Spleen (tissue), 11 donors: ENCODE measurements at regions not wholly inside any gene's neighbourhood (a gene's known extent, or its start where the extent isn't known, plus 50 kb on each side); places are given as distances from the start of the nearest gene placed in this dataset.

Experiments used
- DNase-seq: peaks from one replicate; pipeline ENCODE4 v3.0.0-alpha.2; 2020
- H3K27ac ChIP-seq, 8 donors: fragments of 200-600 bp; sonication (generic) in 7 of 8; 1 replicate in 4 of 8; 2 replicates in 4 of 8; pipeline versions ENCODE4 v1.5.0 to v1.8.0; 2016 to 2021; ENCODE audit warnings: inconsistent platforms in 4 of 8, mild to moderate bottlenecking in 4 of 8, moderate library complexity in 1 of 8
- H3K27me3 ChIP-seq, 7 donors: fragments of 200-600 bp; sonication (generic) in 6 of 7; replicated peaks in 1 of 7; 1 replicate in 4 of 7; 2 replicates in 3 of 7; pipeline versions ENCODE4 v1.5.0 to v1.8.0; 2016 to 2021; ENCODE audit warnings: inconsistent platforms in 3 of 7, mild to moderate bottlenecking in 1 of 7
- H3K36me3 ChIP-seq, 6 donors: fragments of 200-600 bp; sonication (generic) in 5 of 6; 1 replicate in 4 of 6; 2 replicates in 2 of 6; pipeline versions ENCODE4 v1.5.0 to v1.8.0; 2016 to 2021; ENCODE audit warnings: inconsistent platforms in 2 of 6
- H3K4me1 ChIP-seq, 6 donors: fragments of 200-600 bp; sonication (generic) in 5 of 6; 1 replicate in 3 of 6; 2 replicates in 3 of 6; pipeline versions ENCODE4 v1.5.0 to v1.8.0; 2016 to 2021; ENCODE audit warnings: inconsistent platforms in 3 of 6
- H3K4me3 ChIP-seq, 8 donors: fragments of 200-600 bp; sonication (generic) in 7 of 8; 1 replicate in 4 of 8; 2 replicates in 4 of 8; pipeline versions ENCODE4 v1.5.0 to v1.8.0; 2016 to 2021; ENCODE audit warnings: inconsistent platforms in 4 of 8, mild to moderate bottlenecking in 4 of 8, moderate library complexity in 2 of 8
- H3K9me3 ChIP-seq, 8 donors: fragments of 200-600 bp; sonication (generic) in 7 of 8; 1 replicate in 4 of 8; 2 replicates in 4 of 8; pipeline versions ENCODE4 v1.5.0 to v1.8.0; 2016 to 2021; ENCODE audit warnings: inconsistent platforms in 4 of 8
- CTCF ChIP-seq, 11 experiments: fragments of 200-600 bp in 7 of 11; fragments of 450-650 bp in 4 of 11; sonication (generic) in 4 of 11; IDR thresholded peaks in 8 of 11; conservative IDR thresholded peaks in 3 of 11; 1 replicate in 7 of 11; 2 replicates in 4 of 11; pipeline versions ENCODE4 v1.4.0 to v1.8.0; 2016 to 2021; ENCODE audit warnings: antibody characterized with exemption in 11 of 11, inconsistent platforms in 4 of 11, mild to moderate bottlenecking in 1 of 11
- POLR2A ChIP-seq, 3 donors: fragments of 450-650 bp; IDR thresholded peaks; one replicate each; pipeline ENCODE4 v1.5.1; 2017; ENCODE audit warnings: antibody characterized with exemption in 3 of 3, mild to moderate bottlenecking in 1 of 3
- POLR2AphosphoS5 ChIP-seq, 3 donors: sonication (generic); formaldehyde crosslinking; IDR thresholded peaks; one replicate each; pipeline ENCODE4 v1.5.1; 2017; ENCODE audit warnings: antibody characterized with exemption in 3 of 3
- WGBS, 5 donors: extraction: QIAGEN DNeasy Blood & Tissue Kit in 3 of 5; methylation state at CpG; one replicate each; pipeline versions ENCODE4 v1.1.5 to v1.1.7; 2013 to 2018; 5-methylcytosine and 5-hydroxymethylcytosine counted together
- intact Hi-C: fragments of 100-400 bp; cut with DNase I; formaldehyde crosslinking; loops from one replicate; pipeline ENCODE4 v1.15.0; 2023; ENCODE audit warnings: low total_unique reads
- donor health status: healthy with polysubstance abuse.
- donor health status: DM: no; HTN: no; CAD: no; lungs with moderate emphysema.
- donor health status: DM: no; HTN: no; CAD: no.
- donor health status: Bipolar disorder and iron deficiency.
- donor health status: healthy.
- donor health status: DM: no; HTN: no; CAD: no.
- donor health status: DM: yes; HTN: yes; CAD: no.

- no peaks in the 10 kb centered on the region for H3K36me3 ChIP-seq
- H3K27me3 ChIP-seq: no peaks in the 10 kb centered on the region
- H3K4me3 ChIP-seq: no peak overlapping the region
- no peak overlapping the region for H3K27ac ChIP-seq
- DNase-seq: no peak
- TF ChIP-seq CTCF (IDR thresholded peaks at IDR 0.05 in 8 of 11, conservative IDR thresholded peaks at IDR 0.05 in 3 of 11): no peak
- no peak for TF ChIP-seq POLR2AphosphoS5 (IDR thresholded peaks at IDR 0.05)
- TF ChIP-seq POLR2A (IDR thresholded peaks at IDR 0.05): no peak
- H3K4me1 ChIP-seq: no peaks in the 10 kb centered on the region
- intact Hi-C loops: no loop called here
- peaks cover 0 to 8% (median 3%) of the 10 kb centered on the region in 8 donors for H3K9me3 ChIP-seq
Measured at GRCh38 chr1:99123936-99124335, 119.3 kb upstream of the PLPPR5 start.

- H3K4me3 ChIP-seq: no peak overlapping the region
- no peaks in the 10 kb centered on the region for H3K4me1 ChIP-seq
- no peak overlapping the region for H3K27ac ChIP-seq
- intact Hi-C loops: no loop called here
- H3K9me3 ChIP-seq: peaks cover 0 to 2% (median 0%) of the 10 kb centered on the region in 8 donors
- TF ChIP-seq POLR2A (IDR thresholded peaks at IDR 0.05) (no peak), CTCF (IDR thresholded peaks at IDR 0.05 in 8 of 11, conservative IDR thresholded peaks at IDR 0.05 in 3 of 11) (no peak), POLR2AphosphoS5 (IDR thresholded peaks at IDR 0.05) (no peak)
- no peaks in the 10 kb centered on the region for H3K27me3 ChIP-seq
- DNase-seq: no peak
- no peaks in the 10 kb centered on the region for H3K36me3 ChIP-seq
Measured at GRCh38 chr1:99131546-99131945, 126.9 kb upstream of the PLPPR5 start.

- WGBS, 5 donors: 49 to 71% (median 59%) methylated on average over 3 of the region's 3 CpGs
- Histone ChIP-seq H3K4me1 (no peaks in the 10 kb centered on the region), H3K27ac (no peak overlapping the region), H3K9me3 (peaks cover 0 to 10% (median 0%) of the 10 kb centered on the region in 8 donors), H3K36me3 (no peaks in the 10 kb centered on the region), H3K4me3 (no peak overlapping the region), H3K27me3 (no peaks in the 10 kb centered on the region)
- DNase-seq: no peak
- no peak for TF ChIP-seq CTCF (IDR thresholded peaks at IDR 0.05 in 8 of 11, conservative IDR thresholded peaks at IDR 0.05 in 3 of 11)
- no peak for TF ChIP-seq POLR2A (IDR thresholded peaks at IDR 0.05)
- no peak for TF ChIP-seq POLR2AphosphoS5 (IDR thresholded peaks at IDR 0.05)
- intact Hi-C loops: no loop called here
Measured at GRCh38 chr1:99133756-99134500, 129.3 kb upstream of the PLPPR5 start.

- intact Hi-C loops: no loop called here
- H3K4me3 ChIP-seq: no peak overlapping the region
- H3K4me1 ChIP-seq: no peaks in the 10 kb centered on the region
- H3K9me3 ChIP-seq: peaks cover 0 to 10% (median 0%) of the 10 kb centered on the region in 8 donors
- no peak for DNase-seq
- H3K27me3 ChIP-seq: no peaks in the 10 kb centered on the region
- TF ChIP-seq POLR2A (IDR thresholded peaks at IDR 0.05) (no peak), CTCF (IDR thresholded peaks at IDR 0.05 in 8 of 11, conservative IDR thresholded peaks at IDR 0.05 in 3 of 11) (no peak), POLR2AphosphoS5 (IDR thresholded peaks at IDR 0.05) (no peak)
- no peaks in the 10 kb centered on the region for H3K36me3 ChIP-seq
- no peak overlapping the region for H3K27ac ChIP-seq
- WGBS, 5 donors: 80 to 98% (median 93%) methylated on average over 1 of the region's 1 CpG
Measured at GRCh38 chr1:99137554-99138206, 126.6 kb upstream of the PLPPR4 start.
